ENCODE measurements at regions not wholly inside any gene's neighbourhood (a gene's known extent, or its start where the extent isn't known, plus 50 kb on each side); places are given as distances from the start of the nearest gene placed in this dataset.

DNA sequence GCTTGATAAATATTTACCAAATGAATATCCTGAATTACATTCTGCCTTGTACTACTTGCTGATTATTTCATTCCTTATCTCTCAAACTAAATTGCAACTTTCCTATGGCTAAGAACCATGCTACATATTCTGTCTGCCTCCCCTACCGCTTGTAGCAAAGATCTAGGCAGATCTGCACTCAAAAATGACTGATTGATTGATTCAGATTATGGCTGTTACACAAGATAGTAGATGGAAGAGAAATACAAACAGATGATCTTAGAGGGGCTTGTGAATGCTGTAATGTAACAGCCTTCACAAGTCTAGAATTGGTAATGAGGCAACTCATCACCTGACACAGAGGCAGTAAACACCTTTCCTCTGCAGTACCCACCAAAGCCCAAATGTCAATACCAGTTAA, 446.1 kb downstream of the PRELID2 start:
- TF ChIP-seq TAF1 (IDR thresholded peaks at IDR 0.05; ENCODE audit: borderline replicate concordance, insufficient read depth, low read length) (no peak), SIN3A (IDR thresholded peaks at IDR 0.05; ENCODE audit: borderline replicate concordance, insufficient read depth, low read length) (no peak)

- TF ChIP-seq FOXP2 (optimal IDR thresholded peaks at IDR 0.05; ENCODE audit: borderline replicate concordance, extremely low read depth, extremely low read length, insufficient read depth) (no peak), SIN3A (IDR thresholded peaks at IDR 0.05; ENCODE audit: borderline replicate concordance, insufficient read depth, low read length) (no peak), POLR2AphosphoS5 (IDR thresholded peaks at IDR 0.05; ENCODE audit: low read depth, low read length) (no peak), TAF1 (IDR thresholded peaks at IDR 0.05; ENCODE audit: borderline replicate concordance, insufficient read depth, low read length) (no peak), REST (IDR thresholded peaks at IDR 0.05; ENCODE audit: insufficient read depth in 1 of 2, low read depth in 2 of 2, low read length in 2 of 2) (no peak)
Measured at GRCh38 chr5:145385276-145385675, 449.9 kb downstream of the PRELID2 start.

- no peak for TF ChIP-seq TAF1 (IDR thresholded peaks at IDR 0.05; ENCODE audit: borderline replicate concordance, insufficient read depth, low read length)
- TF ChIP-seq FOXP2 (optimal IDR thresholded peaks at IDR 0.05; ENCODE audit: borderline replicate concordance, extremely low read depth, extremely low read length, insufficient read depth): no peak
Measured at GRCh38 chr5:145378226-145378625, 456.9 kb downstream of the PRELID2 start.

DNA sequence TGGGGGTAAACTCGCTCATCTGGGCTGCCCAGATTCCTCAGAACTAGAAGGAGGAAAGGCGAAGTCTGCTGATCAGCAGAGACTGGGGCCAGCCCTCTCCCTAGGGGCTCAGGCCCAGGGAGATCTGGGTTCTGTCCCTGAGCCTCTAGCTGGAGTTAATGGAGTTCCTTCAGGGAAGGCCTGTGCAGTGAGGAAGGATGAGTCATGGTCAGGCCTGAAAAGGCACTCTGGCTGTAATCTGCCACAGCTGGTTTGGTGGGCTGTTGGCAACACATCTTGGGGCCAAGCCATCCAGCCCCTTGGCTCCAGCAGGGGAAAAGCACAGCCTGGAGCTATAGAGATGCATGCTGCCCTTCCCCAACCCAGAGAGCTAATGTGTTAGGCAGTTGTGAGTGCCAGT, 459.6 kb downstream of the PRELID2 start:
- no peak for TF ChIP-seq TAF1 (IDR thresholded peaks at IDR 0.05; ENCODE audit: borderline replicate concordance, insufficient read depth, low read length)
- no peak for TF ChIP-seq REST (IDR thresholded peaks at IDR 0.05; ENCODE audit: insufficient read depth in 1 of 2, low read depth in 2 of 2, low read length in 2 of 2)
- no peak for TF ChIP-seq SIN3A (IDR thresholded peaks at IDR 0.05; ENCODE audit: borderline replicate concordance, insufficient read depth, low read length)

DNA sequence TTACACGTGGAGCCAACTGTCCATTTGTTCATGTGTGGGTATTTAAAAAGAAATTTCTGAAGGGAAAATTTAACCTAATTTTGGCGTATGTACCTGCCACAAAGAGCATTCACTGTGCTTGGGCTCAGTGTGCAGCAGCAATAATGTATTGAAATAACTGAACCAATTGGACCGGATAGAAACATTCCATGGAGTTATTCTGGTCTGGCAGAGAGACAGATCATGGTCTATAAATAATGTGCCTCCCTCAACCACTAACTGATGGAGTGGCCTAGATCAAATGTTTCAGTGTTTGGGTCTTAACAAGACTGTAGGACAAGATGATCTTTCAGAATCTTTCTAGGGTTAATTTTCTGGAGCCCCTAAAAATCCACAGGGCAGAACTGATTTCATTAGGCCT, 469.7 kb downstream of the PRELID2 start:
- TF ChIP-seq POLR2AphosphoS5 (IDR thresholded peaks at IDR 0.05; ENCODE audit: low read depth, low read length): no peak
- TF ChIP-seq REST (IDR thresholded peaks at IDR 0.05; ENCODE audit: insufficient read depth in 1 of 2, low read depth in 2 of 2, low read length in 2 of 2): no peak
- no peak for TF ChIP-seq SIN3A (IDR thresholded peaks at IDR 0.05; ENCODE audit: borderline replicate concordance, insufficient read depth, low read length)
- no peak for TF ChIP-seq FOXP2 (optimal IDR thresholded peaks at IDR 0.05; ENCODE audit: borderline replicate concordance, extremely low read depth, extremely low read length, insufficient read depth)
- no peak for TF ChIP-seq TAF1 (IDR thresholded peaks at IDR 0.05; ENCODE audit: borderline replicate concordance, insufficient read depth, low read length)

DNA sequence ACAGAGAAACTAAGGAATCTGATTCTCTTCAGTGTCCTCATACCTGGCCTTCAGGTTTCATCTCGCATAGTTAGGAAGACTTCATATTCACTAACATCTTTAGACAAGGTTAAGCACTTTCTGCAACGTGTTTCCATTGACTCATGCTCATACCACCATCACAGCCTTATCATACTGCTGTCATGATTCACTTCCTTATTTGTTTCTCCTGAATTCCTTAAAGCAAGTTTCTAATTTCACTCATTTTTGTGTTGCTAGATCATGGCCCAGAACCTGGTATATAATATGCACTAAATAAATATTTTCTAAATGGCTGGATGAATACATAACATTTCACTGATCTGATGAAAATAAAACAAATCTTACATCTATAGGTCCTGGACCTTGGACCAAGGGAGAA, 472.9 kb downstream of the PRELID2 start:
- TF ChIP-seq FOXP2 (optimal IDR thresholded peaks at IDR 0.05; ENCODE audit: borderline replicate concordance, extremely low read depth, extremely low read length, insufficient read depth): no peak
- no peak for TF ChIP-seq POLR2AphosphoS5 (IDR thresholded peaks at IDR 0.05; ENCODE audit: low read depth, low read length)
- no peak for TF ChIP-seq TAF1 (IDR thresholded peaks at IDR 0.05; ENCODE audit: borderline replicate concordance, insufficient read depth, low read length)

- TF ChIP-seq POLR2AphosphoS5 (IDR thresholded peaks at IDR 0.05; ENCODE audit: low read depth, low read length) (no peak), FOXP2 (optimal IDR thresholded peaks at IDR 0.05; ENCODE audit: borderline replicate concordance, extremely low read depth, extremely low read length, insufficient read depth) (no peak), TAF1 (IDR thresholded peaks at IDR 0.05; ENCODE audit: borderline replicate concordance, insufficient read depth, low read length) (no peak), REST (IDR thresholded peaks at IDR 0.05; ENCODE audit: insufficient read depth in 1 of 2, low read depth in 2 of 2, low read length in 2 of 2) (no peak), SIN3A (IDR thresholded peaks at IDR 0.05; ENCODE audit: borderline replicate concordance, insufficient read depth, low read length) (no peak)
Measured at GRCh38 chr5:145360936-145361335, 474.2 kb downstream of the PRELID2 start.
